ENCODE measurements at regions not wholly inside any gene's neighbourhood (a gene's known extent, or its start where the extent isn't known, plus 50 kb on each side); places are given as distances from the start of the nearest gene placed in this dataset.
"Not testable (repeated sequence)": the region's sequence is repeated elsewhere in the genome, so short reads cannot be mapped to it uniquely, and the experiment has no call there.

- DNase-seq (ENCODE audit: low read depth, low spot score) = no peak
Observed at GRCh38 chr2:192411755-192412154, 217.0 kb upstream of the TMEFF2 start.

- DNase-seq (ENCODE audit: low read depth, low spot score) = no peak
Observed at GRCh38 chr2:192410319-192410718, 215.6 kb upstream of the TMEFF2 start.

- no peak for DNase-seq (ENCODE audit: low read depth, low spot score)
Observed at GRCh38 chr2:192407692-192408091, 213.0 kb upstream of the TMEFF2 start.

GRCh38 chr2:192398236-192398635 is 203.5 kb upstream of the TMEFF2 start:
- no peak for DNase-seq (ENCODE audit: low read depth, low spot score)

GRCh38 chr2:192394605-192395004 is 199.9 kb upstream of the TMEFF2 start:
- DNase-seq (ENCODE audit: low read depth, low spot score) = no peak

- DNase-seq (ENCODE audit: low read depth, low spot score) = no peak
Observed at GRCh38 chr2:192391041-192391440, 196.3 kb upstream of the TMEFF2 start.

GRCh38 chr2:192390401-192390800 is 195.7 kb upstream of the TMEFF2 start:
- DNase-seq (ENCODE audit: low read depth, low spot score) = no peak

- not testable (repeated sequence) for DNase-seq (ENCODE audit: low read depth, low spot score)
Observed at GRCh38 chr2:192384191-192384590, 189.5 kb upstream of the TMEFF2 start.

- no peak for DNase-seq (ENCODE audit: low read depth, low spot score)
Observed at GRCh38 chr2:192381082-192381481, 186.3 kb upstream of the TMEFF2 start.

- no peak for DNase-seq (ENCODE audit: low read depth, low spot score)
Observed at GRCh38 chr2:192379736-192380135, 185.0 kb upstream of the TMEFF2 start.

GRCh38 chr2:192377173-192377572 is 182.4 kb upstream of the TMEFF2 start:
- no peak for DNase-seq (ENCODE audit: low read depth, low spot score)

GRCh38 chr2:192373754-192374153 is 179.0 kb upstream of the TMEFF2 start:
- DNase-seq (ENCODE audit: low read depth, low spot score) = no peak

- DNase-seq (ENCODE audit: low read depth, low spot score) = no peak
Observed at GRCh38 chr2:192373221-192373620, 178.5 kb upstream of the TMEFF2 start.

- no peak for DNase-seq (ENCODE audit: low read depth, low spot score)
Observed at GRCh38 chr2:192369969-192370368, 175.2 kb upstream of the TMEFF2 start.

- no peak for DNase-seq (ENCODE audit: low read depth, low spot score)
Observed at GRCh38 chr2:192357217-192357616, 162.5 kb upstream of the TMEFF2 start.

GRCh38 chr2:192354512-192355244 is 159.9 kb upstream of the TMEFF2 start:
- DNase-seq (ENCODE audit: low read depth, low spot score) = no peak

- DNase-seq (ENCODE audit: low read depth, low spot score) = no peak
Observed at GRCh38 chr2:192347542-192347941, 152.8 kb upstream of the TMEFF2 start.

GRCh38 chr2:192345287-192345686 is 150.6 kb upstream of the TMEFF2 start:
- no peak for DNase-seq (ENCODE audit: low read depth, low spot score)

- DNase-seq (ENCODE audit: low read depth, low spot score) = no peak
Observed at GRCh38 chr2:192333642-192334041, 138.9 kb upstream of the TMEFF2 start.

GRCh38 chr2:192328297-192328696 is 133.6 kb upstream of the TMEFF2 start:
- DNase-seq (ENCODE audit: low read depth, low spot score) = no peak

- DNase-seq (ENCODE audit: low read depth, low spot score) = no peak
Observed at GRCh38 chr2:192327576-192327975, 132.8 kb upstream of the TMEFF2 start.

- DNase-seq (ENCODE audit: low read depth, low spot score) = no peak
Observed at GRCh38 chr2:192315543-192315942, 120.8 kb upstream of the TMEFF2 start.

GRCh38 chr2:192314800-192315481 is 120.2 kb upstream of the TMEFF2 start:
- no peak for DNase-seq (ENCODE audit: low read depth, low spot score)
